ENCODE measurements at regions not wholly inside any gene's neighbourhood (a gene's known extent, or its start where the extent isn't known, plus 50 kb on each side); places are given as distances from the start of the nearest gene placed in this dataset.

DNA sequence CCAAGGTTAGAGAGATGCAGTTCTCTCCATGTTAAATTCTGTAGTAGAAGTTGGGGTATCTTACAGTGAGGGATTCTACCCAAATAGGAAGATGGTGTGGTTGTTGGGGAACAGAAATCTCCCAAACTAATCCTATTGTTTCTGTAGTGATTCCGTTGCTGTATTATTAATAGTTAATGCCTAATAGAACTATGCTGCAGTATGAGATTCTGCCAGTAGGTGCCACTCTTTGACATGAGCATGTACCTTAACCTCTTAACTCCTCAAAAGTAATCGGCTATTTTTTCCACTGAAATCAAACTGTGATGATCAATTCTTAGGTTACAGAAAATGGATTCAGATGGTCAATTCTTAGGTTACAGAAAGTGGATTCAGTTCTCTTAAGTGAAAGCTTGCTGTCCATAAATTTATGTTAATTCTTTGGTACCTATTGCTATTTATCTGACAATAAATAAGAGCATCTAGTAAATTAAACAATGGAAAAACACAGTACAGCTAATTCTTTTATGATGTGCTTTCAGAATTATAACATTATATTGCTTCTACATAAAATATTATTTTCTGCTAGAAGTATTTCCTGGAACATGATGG lies 97.9 kb upstream of the DLX2 start:
- DNase-seq (ENCODE audit: low spot score) (peak; percentile 45), ATAC-seq (ENCODE audit: low FRiP score) (no peak)
- TF ChIP-seq, protein P1, sequence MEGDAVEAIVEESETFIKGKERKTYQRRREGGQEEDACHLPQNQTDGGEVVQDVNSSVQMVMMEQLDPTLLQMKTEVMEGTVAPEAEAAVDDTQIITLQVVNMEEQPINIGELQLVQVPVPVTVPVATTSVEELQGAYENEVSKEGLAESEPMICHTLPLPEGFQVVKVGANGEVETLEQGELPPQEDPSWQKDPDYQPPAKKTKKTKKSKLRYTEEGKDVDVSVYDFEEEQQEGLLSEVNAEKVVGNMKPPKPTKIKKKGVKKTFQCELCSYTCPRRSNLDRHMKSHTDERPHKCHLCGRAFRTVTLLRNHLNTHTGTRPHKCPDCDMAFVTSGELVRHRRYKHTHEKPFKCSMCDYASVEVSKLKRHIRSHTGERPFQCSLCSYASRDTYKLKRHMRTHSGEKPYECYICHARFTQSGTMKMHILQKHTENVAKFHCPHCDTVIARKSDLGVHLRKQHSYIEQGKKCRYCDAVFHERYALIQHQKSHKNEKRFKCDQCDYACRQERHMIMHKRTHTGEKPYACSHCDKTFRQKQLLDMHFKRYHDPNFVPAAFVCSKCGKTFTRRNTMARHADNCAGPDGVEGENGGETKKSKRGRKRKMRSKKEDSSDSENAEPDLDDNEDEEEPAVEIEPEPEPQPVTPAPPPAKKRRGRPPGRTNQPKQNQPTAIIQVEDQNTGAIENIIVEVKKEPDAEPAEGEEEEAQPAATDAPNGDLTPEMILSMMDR (IDR thresholded peaks at IDR 0.05): no peak

DNA sequence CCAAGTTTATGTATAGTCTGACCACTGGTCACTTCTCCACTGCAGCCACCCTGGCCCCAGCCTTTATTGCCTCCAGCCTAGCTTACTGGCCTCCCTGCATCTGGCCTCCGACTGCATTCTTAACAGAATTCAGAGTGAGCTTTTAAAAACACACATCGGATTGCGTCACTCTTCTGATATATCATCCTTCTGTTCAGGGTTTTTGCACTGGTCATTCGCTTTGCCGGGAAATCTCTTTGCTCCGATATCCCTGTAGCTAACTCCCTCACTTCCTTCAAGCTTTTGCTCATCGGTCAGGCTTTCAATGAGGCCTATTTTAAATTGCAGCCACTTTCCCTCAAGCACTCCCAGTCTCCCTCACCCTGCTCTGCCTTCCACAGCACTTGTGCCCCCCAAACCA lies 101.6 kb upstream of the DLX2 start:
- peak; percentile 60 for ATAC-seq (ENCODE audit: low FRiP score)
- TF ChIP-seq, protein P1 (IDR thresholded peaks at IDR 0.05): no peak
- no peak for DNase-seq (ENCODE audit: low spot score)

DNA sequence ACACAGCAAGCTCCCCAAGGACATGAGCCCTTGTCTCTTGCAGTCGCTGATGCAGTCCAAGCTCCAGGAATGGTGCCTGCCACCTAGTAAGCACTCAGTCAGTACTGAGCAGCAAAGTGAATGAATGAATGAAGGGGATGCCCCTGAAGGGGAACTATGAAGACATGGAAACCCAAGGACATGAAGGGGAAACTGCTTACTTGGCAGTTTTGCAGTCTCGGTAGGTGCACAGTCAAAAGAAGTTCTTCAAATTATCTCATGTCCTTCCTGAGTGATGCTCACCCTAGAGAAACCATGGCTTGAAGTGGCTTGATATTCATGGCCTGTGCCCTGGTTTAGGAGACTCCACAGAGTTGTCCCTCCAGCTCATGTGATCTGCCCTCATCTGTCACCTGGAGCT lies 102.1 kb upstream of the DLX2 start:
- DNase-seq (ENCODE audit: low spot score) (no peak), ATAC-seq (ENCODE audit: low FRiP score) (no peak)
- TF ChIP-seq, protein P1 (IDR thresholded peaks at IDR 0.05): no peak

DNA sequence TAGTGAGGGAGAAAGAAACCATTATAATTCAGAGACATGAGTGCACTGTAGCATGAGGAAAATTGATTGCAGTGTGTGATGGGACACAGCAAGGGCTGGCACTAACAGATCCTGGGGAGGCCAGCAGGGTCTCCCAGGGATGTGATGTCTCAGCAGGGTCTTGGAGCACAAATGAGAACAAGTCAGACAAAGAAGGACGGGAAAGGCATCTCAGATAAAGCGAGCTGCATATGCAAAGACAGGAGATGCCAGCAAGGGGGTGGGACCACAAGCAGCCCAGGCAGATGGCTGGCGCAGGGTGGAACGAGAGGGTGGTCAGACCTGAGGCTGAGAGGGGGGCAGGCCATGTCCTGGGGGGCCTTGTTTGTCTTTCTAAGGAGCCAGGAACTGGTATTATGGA lies 102.6 kb upstream of the DLX2 start:
- DNase-seq (ENCODE audit: low spot score): no peak
- no peak for ATAC-seq (ENCODE audit: low FRiP score)
- TF ChIP-seq, protein P1 (IDR thresholded peaks at IDR 0.05): no peak

DNA sequence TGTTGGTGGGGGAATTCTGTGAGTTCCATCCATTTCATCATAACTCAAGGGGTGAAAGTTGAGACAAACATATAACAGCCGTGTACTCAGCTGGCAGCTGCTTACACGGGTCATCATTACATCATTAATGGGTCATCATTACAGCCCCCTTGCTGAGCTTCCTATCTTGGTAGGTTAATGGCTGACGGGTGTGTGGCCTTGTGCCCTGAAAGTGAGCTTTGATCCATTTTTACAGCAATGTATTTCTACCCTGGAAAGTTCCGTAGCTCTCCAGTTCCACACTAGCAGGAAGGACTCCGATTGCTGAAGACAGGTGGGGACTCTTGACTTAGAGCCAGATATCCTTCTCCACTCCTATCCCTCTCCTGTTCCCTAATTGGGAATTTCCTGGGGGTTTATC lies 105.2 kb upstream of the DLX2 start:
- DNase-seq (ENCODE audit: low spot score): no peak
- TF ChIP-seq, protein P1 (IDR thresholded peaks at IDR 0.05): no peak
- ATAC-seq (ENCODE audit: low FRiP score): no peak

DNA sequence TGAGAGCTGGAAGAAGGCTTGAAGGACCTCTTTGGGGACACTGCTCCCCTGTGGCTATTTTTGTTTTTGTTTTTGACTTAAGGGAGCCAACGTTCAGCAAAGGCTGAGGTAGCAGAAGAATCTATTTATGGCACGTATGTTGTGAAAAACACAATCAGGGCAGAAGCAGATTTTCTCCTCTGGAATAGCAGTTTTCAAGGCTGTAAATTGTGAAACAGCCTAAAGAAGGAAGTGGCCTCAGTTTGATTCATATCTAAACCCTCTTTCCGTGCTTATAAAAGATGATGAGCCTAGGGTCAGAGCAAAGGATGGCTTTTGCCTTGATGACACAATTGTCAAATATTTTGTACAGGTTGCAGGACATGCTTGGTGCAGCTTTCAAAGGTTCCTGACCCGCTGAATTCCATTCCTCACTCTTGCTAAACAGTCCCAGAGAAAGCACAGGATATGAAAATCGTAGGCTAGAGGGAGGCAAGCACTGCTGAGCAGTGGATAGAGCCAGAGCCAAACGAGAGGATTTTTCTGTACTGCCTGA lies 106.2 kb upstream of the DLX2 start:
- TF ChIP-seq, protein P1 (IDR thresholded peaks at IDR 0.05): no peak
- ATAC-seq (ENCODE audit: low FRiP score) (peak; percentile 85), DNase-seq (ENCODE audit: low spot score) (no peak)

DNA sequence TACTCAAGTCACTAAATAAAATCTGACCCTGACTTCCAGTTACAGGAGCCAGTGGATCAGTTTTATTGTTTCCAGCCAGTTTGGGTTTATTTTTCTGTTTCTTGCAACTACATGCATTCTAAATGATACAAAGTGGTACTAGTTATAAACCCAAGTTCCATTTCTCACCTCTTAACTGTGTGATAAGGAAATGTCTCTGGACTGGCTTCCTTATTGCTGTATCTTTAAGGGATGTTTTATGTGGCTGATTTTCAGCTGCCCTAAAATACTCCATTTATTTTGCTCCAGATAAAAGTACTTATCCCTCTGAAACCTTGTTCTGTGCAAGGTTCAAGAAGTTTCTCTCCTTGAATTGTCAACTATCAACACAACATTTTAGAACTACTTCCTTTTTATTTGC lies 107.9 kb upstream of the DLX2 start:
- DNase-seq (ENCODE audit: low spot score): no peak
- TF ChIP-seq, protein P1 (IDR thresholded peaks at IDR 0.05): no peak
- ATAC-seq (ENCODE audit: low FRiP score): no peak

Data from omental fat pad (tissue), 3 donors.